ENCODE measurements at regions not wholly inside any gene's neighbourhood (a gene's known extent, or its start where the extent isn't known, plus 50 kb on each side); places are given as distances from the start of the nearest gene placed in this dataset.

- DNase-seq, result no peak
These were observed 52.5 kb upstream of the C9orf72 start for GRCh38 chr9:27625751-27626150.

DNA sequence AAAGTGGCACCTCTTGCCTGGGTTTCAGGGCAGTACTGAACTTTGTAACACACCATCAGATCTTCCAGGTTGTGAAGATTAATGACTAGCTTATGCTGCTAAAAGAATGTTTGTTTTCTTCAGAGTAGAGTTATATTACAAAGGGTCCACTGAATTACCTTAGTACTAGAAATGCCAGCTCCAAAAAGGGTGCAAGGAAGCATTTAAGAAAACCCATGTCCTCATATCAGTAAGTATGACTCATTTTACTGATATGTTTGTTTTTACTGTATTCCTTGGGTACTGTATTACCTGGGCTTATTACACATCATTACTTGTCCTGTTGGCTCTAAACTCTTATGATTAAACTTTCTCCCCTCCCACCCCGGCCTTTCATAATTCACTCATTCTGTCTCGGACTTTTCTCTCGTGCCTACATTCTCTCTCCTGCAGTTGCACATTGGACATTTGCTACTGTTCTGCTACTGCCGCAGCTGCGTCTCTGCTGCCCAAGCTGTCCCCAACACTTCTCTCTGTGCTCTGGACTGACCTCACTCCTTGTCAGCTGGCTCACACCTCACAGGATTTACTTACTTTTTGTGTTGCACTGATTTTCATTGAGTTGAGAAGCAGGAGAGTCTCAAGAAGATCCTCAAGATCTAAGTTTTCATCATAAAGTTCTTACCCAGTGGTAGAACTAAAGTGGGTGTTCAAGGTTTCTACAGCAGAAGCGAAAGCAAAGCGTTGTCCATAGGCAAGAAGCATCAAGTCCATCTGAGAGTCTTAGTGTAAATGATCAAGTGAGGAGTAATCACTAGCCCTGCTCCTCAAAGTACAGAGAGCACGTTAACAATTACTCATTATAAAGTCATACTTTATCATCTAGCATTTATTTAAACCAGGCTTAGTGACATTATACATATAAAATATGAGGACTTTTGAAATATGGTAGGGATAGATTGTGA lies 53.2 kb upstream of the C9orf72 start:
- DNase-seq, result no peak

DNA sequence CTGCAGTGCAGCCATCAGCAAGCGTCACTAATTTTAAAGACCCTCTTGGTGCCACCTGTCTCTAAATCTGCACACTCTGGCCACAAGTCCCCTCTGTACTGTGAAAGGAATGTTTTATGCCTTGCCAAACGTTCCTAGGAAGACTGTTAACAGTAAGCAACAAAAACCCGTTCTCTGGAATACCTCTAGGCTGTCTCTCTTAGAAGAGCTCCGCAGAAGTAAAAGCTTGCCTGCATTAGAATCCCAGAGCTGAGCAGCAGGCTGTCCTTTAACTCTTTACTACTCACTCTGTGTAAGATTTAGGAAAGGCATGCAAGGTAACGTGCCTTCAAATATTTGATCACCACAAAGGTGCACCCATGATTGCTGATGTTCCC lies 53.9 kb upstream of the C9orf72 start:
- DNase-seq, result no peak

- no peak for DNase-seq
These were observed 55.0 kb upstream of the C9orf72 start for GRCh38 chr9:27628311-27628710.

DNA sequence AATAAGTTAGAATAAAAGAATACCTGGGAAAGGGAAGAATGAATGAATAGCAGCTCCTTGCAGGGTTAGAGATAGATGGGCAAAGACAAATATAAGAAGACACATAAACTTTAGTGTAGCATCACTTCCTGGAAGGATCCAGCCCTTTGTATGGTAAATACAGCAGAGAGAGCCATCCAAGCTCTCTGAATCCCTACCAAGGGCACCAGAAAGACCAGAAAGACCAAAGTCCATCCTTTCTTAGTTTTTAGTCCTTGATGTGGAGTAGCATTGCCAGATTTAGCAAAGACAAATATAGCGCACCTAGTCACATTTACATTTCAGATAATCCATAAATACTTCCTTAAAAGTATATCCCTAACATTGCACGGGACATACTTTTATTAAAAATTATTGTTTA lies 56.1 kb upstream of the C9orf72 start:
- no peak for DNase-seq

- no peak for DNase-seq
These were observed 59.0 kb upstream of the C9orf72 start for GRCh38 chr9:27632254-27632653.

DNA sequence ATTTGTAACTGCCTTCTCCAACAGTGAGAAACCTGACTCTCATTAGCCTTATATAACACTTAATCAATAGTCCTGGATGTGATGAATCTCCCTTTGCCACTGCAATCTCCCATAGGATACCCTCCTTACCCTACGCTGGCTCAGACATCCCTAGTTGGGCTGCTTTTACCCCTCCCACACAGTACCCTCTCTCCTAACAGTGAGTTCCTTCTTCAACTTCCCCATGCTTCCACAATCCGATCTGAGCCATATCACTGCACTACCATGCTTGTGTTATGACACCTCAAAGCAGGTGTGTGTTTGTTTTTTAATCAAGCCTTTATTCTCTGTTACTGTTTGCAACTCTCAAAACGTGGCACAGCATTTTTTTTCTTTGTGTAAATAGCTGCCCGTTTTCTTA lies 60.5 kb upstream of the C9orf72 start:
- no peak for DNase-seq

GRCh38 chr9:27634879-27635278 lies 61.6 kb upstream of the C9orf72 start:
- DNase-seq, result no peak

DNA sequence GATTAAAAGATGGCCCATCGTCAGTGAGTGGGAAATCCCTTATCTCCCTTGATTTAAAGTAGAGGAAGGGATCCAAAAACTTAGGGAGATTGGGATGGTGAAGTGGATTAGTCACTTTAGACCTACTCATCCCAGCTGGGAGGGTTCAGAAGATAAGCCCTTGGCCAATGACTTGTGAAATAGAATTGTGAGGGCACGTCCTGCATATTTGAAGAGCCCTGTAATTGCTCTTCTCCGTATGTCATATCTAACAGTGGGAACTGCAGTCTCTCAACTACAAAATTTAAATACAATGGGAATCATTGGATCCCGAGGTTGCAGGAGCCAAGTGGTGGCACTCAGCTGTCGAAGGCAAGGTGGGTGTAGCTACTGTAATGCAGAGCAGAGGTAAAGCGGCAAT lies 65.4 kb upstream of the C9orf72 start:
- peak; percentile 74 for DNase-seq

- peak; percentile 61 for DNase-seq
These were observed 72.0 kb upstream of the C9orf72 start for GRCh38 chr9:27645161-27645840.

- no peak for DNase-seq
These were observed 80.0 kb upstream of the C9orf72 start for GRCh38 chr9:27653246-27653645.

DNA sequence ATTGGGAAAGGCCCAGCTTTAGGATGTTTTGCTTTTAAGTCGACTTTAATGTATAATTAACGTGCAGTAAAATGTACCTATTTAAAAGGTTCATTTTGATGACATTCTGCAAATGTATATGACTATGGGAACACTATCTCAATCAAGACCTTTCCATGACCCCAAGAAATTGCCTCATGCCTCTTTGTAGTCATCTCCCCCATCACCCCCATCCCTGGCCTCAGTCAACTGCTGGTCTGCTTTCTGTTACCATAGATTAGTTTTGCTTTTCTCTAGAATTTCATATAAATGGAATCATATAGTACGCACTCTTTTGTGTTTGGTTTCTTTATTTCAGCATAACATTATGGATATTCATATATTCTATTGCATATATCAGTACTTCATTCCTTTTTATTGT lies 80.7 kb upstream of the C9orf72 start:
- DNase-seq, result no peak

DNA sequence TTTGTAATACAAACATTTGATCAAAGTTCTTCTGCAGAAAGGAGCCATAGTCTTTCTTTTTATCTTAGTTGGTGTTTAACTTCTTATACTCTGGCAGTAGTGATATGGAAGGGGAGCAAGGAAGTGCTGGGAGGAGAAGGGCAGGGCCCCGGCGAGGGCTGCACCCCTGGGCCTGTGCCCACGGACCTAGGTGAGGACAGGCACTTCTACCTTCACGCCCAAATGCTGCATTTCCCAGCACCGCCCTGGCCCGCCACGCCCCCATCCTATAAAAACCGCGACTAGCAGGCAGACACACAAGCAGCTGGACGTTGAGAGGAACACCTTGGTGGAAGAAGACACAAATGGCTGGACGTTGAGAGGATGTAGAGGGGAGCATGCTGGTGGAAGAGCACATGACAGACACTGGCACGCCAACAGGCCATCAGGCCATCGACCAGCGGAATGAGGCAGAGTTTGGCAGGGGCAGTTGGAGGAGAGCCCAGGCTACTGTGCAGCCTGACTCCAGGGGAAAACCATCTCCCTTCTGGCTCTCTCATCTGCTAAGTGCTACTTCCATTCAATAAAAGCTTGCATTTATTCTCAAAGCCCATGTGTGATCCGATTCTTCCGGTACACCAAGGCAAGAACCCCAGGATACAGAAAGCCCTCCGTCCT lies 81.5 kb upstream of the C9orf72 start:
- DNase-seq, result no peak

DNA sequence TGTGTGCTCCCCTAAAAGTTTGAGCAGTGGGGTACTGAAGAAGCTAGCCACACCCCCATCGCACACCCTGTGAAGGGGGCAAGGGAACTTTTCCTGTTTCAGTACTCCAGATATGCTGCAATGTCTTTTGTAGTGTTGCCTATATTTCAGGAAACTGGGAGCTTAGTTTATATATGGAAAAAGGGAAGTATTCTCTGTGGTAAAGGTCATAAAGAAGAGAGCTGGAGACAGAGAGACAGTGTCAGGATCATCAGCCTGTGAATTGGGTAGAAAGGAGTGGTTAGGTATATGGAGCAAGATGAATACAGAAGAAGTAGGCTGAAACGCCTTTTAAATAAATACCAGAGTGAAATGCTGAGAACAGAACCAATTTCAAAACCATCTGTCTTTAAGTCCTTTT lies 82.2 kb upstream of the C9orf72 start:
- DNase-seq, result no peak

GRCh38 chr9:27659001-27659400 lies 85.7 kb upstream of the C9orf72 start:
- DNase-seq, result no peak

- DNase-seq, result no peak
These were observed 86.3 kb upstream of the C9orf72 start for GRCh38 chr9:27659571-27659970.

- DNase-seq, result no peak
These were observed 86.9 kb upstream of the C9orf72 start for GRCh38 chr9:27660148-27660547.

- no peak for DNase-seq
These were observed 90.2 kb upstream of the C9orf72 start for GRCh38 chr9:27663526-27663925.

DNA sequence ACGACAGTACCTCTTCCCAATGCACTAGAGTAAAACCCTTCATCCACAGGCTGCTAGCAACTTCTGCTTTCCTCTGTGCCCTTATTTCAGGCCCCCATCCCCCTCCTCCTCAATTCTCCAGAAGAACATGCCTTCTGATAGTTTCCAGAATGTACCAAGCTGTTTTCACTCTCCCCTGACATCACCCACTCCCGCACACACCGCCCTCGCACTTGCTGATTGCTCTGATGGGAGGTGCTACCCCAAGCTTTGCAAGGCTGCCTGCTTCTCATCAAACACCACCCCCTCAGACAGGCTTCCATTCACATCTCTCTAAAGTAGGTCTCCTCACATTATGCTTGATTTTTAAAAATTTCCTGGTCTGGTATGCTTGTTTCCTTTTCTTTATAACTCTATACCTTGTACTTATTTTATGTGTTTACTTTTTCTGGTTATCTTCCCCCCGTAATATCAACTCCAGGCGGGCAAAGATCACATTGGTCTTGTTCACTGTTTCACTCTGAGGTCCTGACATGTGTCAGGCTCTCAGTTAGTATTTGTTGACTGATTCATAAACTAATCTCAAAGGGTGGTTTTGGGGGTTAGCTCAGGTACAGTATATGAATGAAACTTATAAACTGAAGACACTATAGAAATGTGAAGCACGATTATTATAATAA lies 91.0 kb upstream of the C9orf72 start:
- no peak for DNase-seq

GRCh38 chr9:27665136-27665535 lies 91.9 kb upstream of the C9orf72 start:
- DNase-seq, result no peak

DNA sequence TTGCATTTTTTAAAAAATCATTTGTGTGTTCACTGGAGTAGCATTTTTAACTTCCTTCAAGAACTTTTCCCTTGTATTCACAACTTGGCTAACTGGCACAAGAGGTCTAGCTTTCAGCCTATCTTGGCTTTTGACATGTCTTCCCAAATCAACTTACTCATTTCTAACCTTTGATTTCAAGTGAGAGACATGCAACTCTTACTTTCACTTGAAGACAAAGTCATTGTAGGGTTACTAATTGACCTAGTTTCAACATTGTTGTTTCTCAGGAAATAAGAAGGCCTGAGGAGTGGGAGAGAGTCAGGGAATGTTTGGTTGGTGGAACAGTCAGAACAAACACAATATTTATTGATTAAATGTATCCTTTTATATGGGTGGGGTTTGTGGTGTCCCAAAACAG lies 95.0 kb upstream of the C9orf72 start:
- DNase-seq, result no peak

GRCh38 chr9:27671636-27672035 lies 98.4 kb upstream of the C9orf72 start:
- no peak for DNase-seq

DNA sequence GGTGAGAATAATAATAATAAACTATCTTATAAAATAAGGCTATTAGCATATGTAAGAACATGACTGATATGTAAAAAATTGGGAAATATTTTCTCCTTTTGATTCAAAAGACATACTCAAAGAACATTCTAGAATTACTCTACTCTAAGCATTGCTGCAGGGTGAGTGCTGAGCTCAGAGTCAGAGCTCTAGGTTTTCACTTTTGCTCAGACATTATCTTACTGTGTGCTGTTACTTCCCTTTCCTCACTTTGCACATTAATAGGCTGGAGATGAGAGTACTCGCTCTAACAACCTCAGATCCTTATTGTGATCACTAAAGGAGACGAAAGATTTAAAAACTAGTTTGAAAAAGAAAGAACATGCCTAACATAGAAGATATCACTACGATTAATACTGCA lies 99.4 kb upstream of the C9orf72 start:
- DNase-seq, result no peak
